Spinal cord (tissue), 9 donors: ENCODE measurements at regions not wholly inside any gene's neighbourhood (a gene's known extent, or its start where the extent isn't known, plus 50 kb on each side); places are given as distances from the start of the nearest gene placed in this dataset.
A peak's percentile ranks its signal among the peaks of the same experiment; 100 is the strongest.

Experiments used
- DNase-seq, 6 donors: peaks; one replicate each; pipeline versions ENCODE4 v3.0.0 to v3.0.0-alpha.2; 2013 to 2015; ENCODE audit warnings: low spot score in 6 of 6, low read depth in 4 of 6
- H3K27ac ChIP-seq: one replicate; pipeline ENCODE4 v1.5.1; 2013; ENCODE audit warnings: low read depth, low read length, control low read depth
- H3K27me3 ChIP-seq: one replicate; pipeline ENCODE4 v1.6.1; 2013; ENCODE audit warnings: low read length; ENCODE audit not compliant: control insufficient read depth, insufficient read depth
- H3K36me3 ChIP-seq: one replicate; pipeline ENCODE4 v1.6.1; 2013; ENCODE audit warnings: low read length; ENCODE audit not compliant: control insufficient read depth, insufficient read depth
- H3K4me1 ChIP-seq: one replicate; pipeline ENCODE4 v1.6.1; 2013; ENCODE audit warnings: low read length; ENCODE audit not compliant: control insufficient read depth, insufficient read depth
- H3K4me3 ChIP-seq: one replicate; pipeline ENCODE4 v1.5.1; 2013; ENCODE audit warnings: low read depth, low read length, control low read depth
- H3K9me3 ChIP-seq: one replicate; pipeline ENCODE4 v1.6.1; 2013; ENCODE audit warnings: low read length; ENCODE audit not compliant: control insufficient read depth, insufficient read depth
- WGBS: methylation state at CpG from one replicate; pipeline ENCODE4 v1.1.5; 2013; ENCODE audit warnings: missing lambda C conversion rate; ENCODE audit not compliant: insufficient coverage; 5-methylcytosine and 5-hydroxymethylcytosine counted together
- donor health status: healthy.

DNA sequence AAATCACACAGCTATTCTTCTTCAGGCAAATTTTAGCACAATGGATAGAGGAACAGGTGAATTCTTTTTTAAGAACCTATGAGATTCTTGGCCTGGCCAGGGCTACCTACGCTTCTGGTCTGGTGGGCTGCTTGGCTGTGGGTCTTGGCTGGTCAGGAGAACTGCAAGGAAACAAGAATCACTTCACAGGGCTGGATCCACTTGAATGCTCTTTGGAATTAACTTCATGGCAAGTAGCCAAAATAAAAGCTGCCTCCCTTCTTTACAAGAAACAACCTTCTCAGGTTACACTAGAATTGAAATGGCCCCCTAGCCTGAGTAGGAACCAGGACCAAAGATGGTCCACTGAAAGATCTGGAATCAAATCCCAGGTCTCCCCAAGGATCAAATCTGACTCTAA lies 519.1 kb downstream of the IQCM start:
- H3K36me3 ChIP-seq, result no peaks in the 10 kb centered on the region
- H3K27me3 ChIP-seq, result no peaks in the 10 kb centered on the region
- H3K4me3 ChIP-seq, result no peak overlapping the region
- H3K27ac ChIP-seq, result no peak overlapping the region
- no peaks in the 10 kb centered on the region for H3K9me3 ChIP-seq
- no peak for DNase-seq
- 50% methylated on average over 1 of the region's 1 CpG for WGBS
- H3K4me1 ChIP-seq, result no peaks in the 10 kb centered on the region

DNA sequence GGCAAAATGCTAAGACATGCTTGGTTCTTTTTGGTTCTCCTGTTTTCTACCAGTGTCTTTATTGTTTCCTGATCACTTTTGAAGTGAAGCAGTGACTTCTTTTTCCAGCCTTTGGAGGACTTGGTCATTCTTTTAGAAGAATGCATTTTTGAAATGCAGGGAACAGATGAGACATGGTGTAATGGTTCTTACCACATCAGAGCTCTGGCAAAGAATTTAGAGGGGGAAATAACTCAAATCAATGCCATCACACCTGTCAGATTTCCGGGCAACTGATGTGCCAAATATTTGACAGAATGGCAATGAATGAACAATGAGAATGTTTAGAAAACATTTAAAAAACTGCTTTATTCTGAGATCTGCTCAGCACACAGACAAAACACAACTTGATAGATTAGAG lies 519.6 kb downstream of the IQCM start:
- Histone ChIP-seq H3K4me1 (no peaks in the 10 kb centered on the region), H3K9me3 (no peaks in the 10 kb centered on the region), H3K27ac (no peak overlapping the region), H3K4me3 (no peak overlapping the region), H3K27me3 (no peaks in the 10 kb centered on the region), H3K36me3 (no peaks in the 10 kb centered on the region)
- DNase-seq, result no peak
- WGBS, result no CpG with 5 or more reads among the region's 1 CpG

DNA sequence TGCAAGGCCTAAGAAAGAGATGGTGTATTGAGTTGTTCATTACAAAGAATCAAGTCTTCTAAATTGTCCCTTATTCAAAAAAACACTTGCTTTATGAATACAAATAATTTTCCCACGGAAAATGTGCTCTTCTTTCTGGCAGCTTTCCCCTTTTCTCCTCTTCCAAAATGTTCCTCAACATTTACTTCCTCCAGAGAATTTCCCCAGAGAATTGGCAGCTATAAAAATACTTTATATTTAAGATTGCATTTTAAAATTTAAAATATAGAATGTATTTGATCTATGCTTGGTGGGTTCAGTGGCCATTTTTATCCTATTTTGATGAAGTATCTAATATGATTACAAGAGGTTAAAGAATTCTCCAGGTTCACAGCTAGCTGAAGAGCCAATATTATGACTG lies 521.0 kb downstream of the IQCM start:
- no peaks in the 10 kb centered on the region for H3K9me3 ChIP-seq
- no peak overlapping the region for H3K4me3 ChIP-seq
- no peak for DNase-seq
- H3K27ac ChIP-seq, result no peak overlapping the region
- H3K36me3 ChIP-seq, result no peaks in the 10 kb centered on the region
- WGBS, result no CpG with 5 or more reads among the region's 1 CpG
- H3K27me3 ChIP-seq, result no peaks in the 10 kb centered on the region
- no peaks in the 10 kb centered on the region for H3K4me1 ChIP-seq

DNA sequence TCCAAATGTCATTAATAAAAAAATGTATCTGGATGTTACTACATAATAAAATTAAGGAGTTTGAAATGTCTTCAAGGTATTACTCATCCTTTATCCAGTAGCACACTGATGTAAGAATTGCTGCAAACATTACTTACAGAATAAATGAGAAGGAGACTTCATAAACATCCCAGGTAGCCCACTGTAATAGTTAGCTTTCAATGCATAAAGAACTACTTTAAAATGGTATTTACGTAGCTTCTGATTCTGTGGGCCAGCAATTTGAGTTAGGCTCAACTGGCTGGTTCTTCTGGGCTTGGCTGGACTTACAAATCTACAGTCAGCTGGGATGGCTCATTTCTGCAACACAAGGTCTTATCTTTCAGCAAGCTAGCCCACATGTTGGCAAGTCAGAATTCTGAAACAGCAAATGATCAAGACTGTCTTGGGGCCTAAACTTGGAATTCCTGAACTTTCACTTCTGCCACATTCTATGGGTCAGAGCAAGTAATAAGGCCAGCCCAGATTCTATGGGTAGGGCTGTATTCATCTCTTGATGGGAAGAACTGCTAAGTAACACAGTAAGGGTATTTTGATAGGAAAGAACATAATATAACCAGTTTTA lies 522.5 kb downstream of the IQCM start:
- Histone ChIP-seq H3K4me3 (no peak overlapping the region), H3K36me3 (no peaks in the 10 kb centered on the region), H3K9me3 (no peaks in the 10 kb centered on the region), H3K27me3 (no peaks in the 10 kb centered on the region), H3K4me1 (no peaks in the 10 kb centered on the region), H3K27ac (no peak overlapping the region)
- DNase-seq, result no peak
- WGBS, result no CpG with 5 or more reads among the region's 1 CpG

GRCh38 chr4:149292425-149293007 lies 523.1 kb downstream of the IQCM start:
- H3K4me1 ChIP-seq, result no peaks in the 10 kb centered on the region
- WGBS, result no CpG with 5 or more reads among the region's 1 CpG
- no peak for DNase-seq

GRCh38 chr4:149291463-149291862 lies 524.2 kb downstream of the IQCM start:
- H3K27me3 ChIP-seq, result no peaks in the 10 kb centered on the region
- no peaks in the 10 kb centered on the region for H3K9me3 ChIP-seq
- no peaks in the 10 kb centered on the region for H3K4me1 ChIP-seq
- H3K27ac ChIP-seq, result no peak overlapping the region
- DNase-seq, result peak in 5 of 6 donors; percentile 17 to 76 (median 30)
- no peaks in the 10 kb centered on the region for H3K36me3 ChIP-seq
- H3K4me3 ChIP-seq, result no peak overlapping the region
- WGBS, result 40% methylated on average over 1 of the region's 1 CpG

More at GRCh38 chr4:149292425-149293007, 523.1 kb downstream of the IQCM start:
- no peaks in the 10 kb centered on the region for H3K27me3 ChIP-seq
- H3K9me3 ChIP-seq, result no peaks in the 10 kb centered on the region
- H3K4me3 ChIP-seq, result no peak overlapping the region
- H3K27ac ChIP-seq, result no peak overlapping the region
- no peaks in the 10 kb centered on the region for H3K36me3 ChIP-seq

- peak in 1 of 6 donors; percentile 14 for DNase-seq
Observed at GRCh38 chr4:149280806-149281205, 534.8 kb downstream of the IQCM start.

DNA sequence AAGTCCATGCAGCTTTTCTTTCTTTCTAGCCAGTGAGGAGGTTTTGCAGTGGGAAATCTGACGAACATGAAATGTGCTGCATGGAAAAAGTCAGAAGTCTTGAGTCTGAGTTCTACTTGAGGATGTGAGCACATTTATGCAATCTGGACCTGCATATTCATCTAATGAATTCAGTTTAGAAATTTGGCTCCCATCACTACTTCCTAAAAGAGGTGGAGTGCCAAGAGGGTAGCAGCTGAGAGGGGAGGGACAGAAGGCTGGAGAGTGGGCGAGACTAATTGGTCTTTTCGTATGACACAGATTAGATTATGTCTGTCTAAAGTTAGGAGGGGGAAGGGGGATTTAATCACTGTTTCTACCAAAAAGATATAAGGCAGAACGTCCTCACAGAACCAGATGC lies 535.9 kb downstream of the IQCM start:
- Histone ChIP-seq H3K4me3 (no peak overlapping the region), H3K27me3 (no peaks in the 10 kb centered on the region), H3K9me3 (peaks cover 3% of the 10 kb centered on the region), H3K4me1 (no peaks in the 10 kb centered on the region), H3K36me3 (no peaks in the 10 kb centered on the region), H3K27ac (no peak overlapping the region)
- no CpG with 5 or more reads among the region's 4 CpGs for WGBS
- peak in 2 of 6 donors; percentile 37 to 91 for DNase-seq

More at GRCh38 chr4:149280806-149281205, 534.8 kb downstream of the IQCM start:
- Histone ChIP-seq H3K9me3 (no peaks in the 10 kb centered on the region), H3K27me3 (no peaks in the 10 kb centered on the region), H3K4me1 (no peaks in the 10 kb centered on the region), H3K27ac (no peak overlapping the region), H3K4me3 (no peak overlapping the region), H3K36me3 (no peaks in the 10 kb centered on the region)
- WGBS, result 67% methylated on average over 1 of the region's 3 CpGs

DNA sequence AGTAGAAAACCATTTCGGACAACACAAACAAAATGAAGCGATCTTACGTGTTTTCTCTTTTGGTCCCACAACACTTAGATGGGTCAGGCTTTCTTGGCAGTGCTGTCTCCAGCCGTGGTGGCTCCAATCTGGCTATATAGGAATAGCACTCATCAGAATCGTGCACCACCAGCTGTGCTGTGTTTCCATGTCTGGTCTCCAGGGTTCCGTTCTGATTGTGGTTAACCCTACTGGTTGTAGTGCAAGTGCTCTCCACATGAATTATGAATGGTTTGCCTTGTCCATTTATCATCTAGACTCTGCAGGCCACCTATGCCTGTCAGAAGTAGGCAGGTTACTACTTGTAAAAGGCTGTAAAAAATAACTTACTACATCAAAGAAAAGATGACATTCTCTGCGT lies 536.3 kb downstream of the IQCM start:
- no peak for DNase-seq
- Histone ChIP-seq H3K27me3 (no peaks in the 10 kb centered on the region), H3K9me3 (peaks cover 3% of the 10 kb centered on the region), H3K4me1 (no peaks in the 10 kb centered on the region), H3K36me3 (no peaks in the 10 kb centered on the region), H3K27ac (no peak overlapping the region), H3K4me3 (no peak overlapping the region)
- 87% methylated on average over 6 of the region's 7 CpGs for WGBS

- Histone ChIP-seq H3K27me3 (no peaks in the 10 kb centered on the region), H3K27ac (no peak overlapping the region), H3K4me3 (no peak overlapping the region), H3K4me1 (no peaks in the 10 kb centered on the region), H3K36me3 (no peaks in the 10 kb centered on the region), H3K9me3 (peaks cover 3% of the 10 kb centered on the region)
- WGBS, result no CpG with 5 or more reads among the region's 2 CpGs
- peak in 2 of 6 donors; percentile 16 to 43 for DNase-seq
Observed at GRCh38 chr4:149277705-149278104, 537.9 kb downstream of the IQCM start.
